ENCODE measurements at regions not wholly inside any gene's neighbourhood (a gene's known extent, or its start where the extent isn't known, plus 50 kb on each side); places are given as distances from the start of the nearest gene placed in this dataset.

GRCh38 chr6:15957655-15958169 lies 171.2 kb upstream of the MYLIP start:
- Mint-ChIP-seq H3K4me3 (ENCODE audit: unreplicated experiment) (no peak overlapping the region), H3K27ac (ENCODE audit: low read depth, unreplicated experiment) (no peak overlapping the region), H3K27me3 (ENCODE audit: insufficient read depth, unreplicated experiment) (no peaks in the 10 kb centered on the region), H3K36me3 (ENCODE audit: insufficient read depth, unreplicated experiment) (no peaks in the 10 kb centered on the region), H3K9me3 (ENCODE audit: unreplicated experiment) (peaks cover 8% of the 10 kb centered on the region), H3K4me1 (ENCODE audit: insufficient read depth, unreplicated experiment) (peaks cover 26% of the 10 kb centered on the region)
- ChIA-PET POLR2A (interaction anchor here (0.7 kb wide), 1 partner anchor 23 kb away, joined by 3 read pairs; no protein-coding TSS in a partner anchor), CTCF (interaction anchor here (0.7 kb wide), 1 partner anchor 220 kb away, joined by 5 read pairs; no protein-coding TSS in a partner anchor)
- DNase-seq (ENCODE audit: unreplicated experiment) = no peak
- intact Hi-C loops (cut with micrococcal nuclease) = no loop called here
- BruUV-seq (replicated peaks) = no TSS peak
- no peak for TF ChIP-seq CTCF (IDR thresholded peaks at IDR 0.05; ENCODE audit: unreplicated experiment)

DNA sequence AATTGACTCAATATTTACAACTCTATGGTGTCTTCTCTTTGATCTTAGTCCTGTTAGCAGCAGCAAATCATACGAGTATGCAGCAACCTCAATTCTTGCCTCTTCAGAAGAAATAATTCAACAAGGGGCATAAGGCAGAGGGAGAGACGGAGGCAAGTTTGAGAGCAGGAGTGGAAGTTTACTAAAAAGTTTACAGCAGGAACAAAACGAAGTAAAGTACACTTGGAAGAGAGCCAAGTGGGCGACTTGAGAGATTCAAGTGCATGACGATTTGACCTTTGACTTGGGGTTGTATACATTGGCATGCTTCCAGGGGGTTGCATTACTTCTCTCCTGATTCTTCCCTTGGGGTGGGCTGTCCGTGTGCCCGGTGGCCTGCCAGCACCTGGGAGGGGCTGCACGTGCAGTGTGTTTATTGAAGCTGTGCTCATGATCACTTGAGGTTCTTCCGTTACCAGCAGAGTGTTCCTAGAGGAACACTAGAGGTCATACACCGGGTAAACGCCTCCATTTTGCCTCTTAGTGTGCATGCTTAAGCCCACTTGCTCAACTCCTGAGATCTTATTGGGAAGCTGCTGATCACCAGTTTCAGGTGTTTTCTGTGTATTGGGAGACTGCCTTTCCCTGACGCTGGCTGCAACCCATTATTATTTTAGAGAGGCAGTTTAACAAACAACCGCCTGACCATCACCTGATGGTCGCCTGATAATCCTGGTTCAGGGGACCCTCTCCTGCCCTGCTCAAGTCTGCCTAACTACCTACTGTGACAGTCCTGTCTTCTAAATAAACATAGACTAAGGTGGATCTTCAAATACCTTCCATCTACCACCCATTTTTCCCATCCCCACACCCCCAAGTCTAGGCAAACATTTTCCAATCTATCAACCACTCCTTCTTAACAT lies 172.4 kb upstream of the MYLIP start:
- peaks cover 13% of the 10 kb centered on the region for H3K4me1 Mint-ChIP-seq (ENCODE audit: insufficient read depth, unreplicated experiment)
- peaks cover 8% of the 10 kb centered on the region for H3K9me3 Mint-ChIP-seq (ENCODE audit: unreplicated experiment)
- no peak overlapping the region for H3K27ac Mint-ChIP-seq (ENCODE audit: low read depth, unreplicated experiment)
- ChIA-PET POLR2A (interaction anchor here (0.6 kb wide), 1 partner anchor 709 kb away, joined by 3 read pairs; no protein-coding TSS in a partner anchor), CTCF (interaction anchor here (0.6 kb wide), 1 partner anchor 8 kb away, joined by 3 read pairs; no protein-coding TSS in a partner anchor)
- BruUV-seq (replicated peaks) = no TSS peak
- no peak overlapping the region for H3K4me3 Mint-ChIP-seq (ENCODE audit: unreplicated experiment)
- TF ChIP-seq CTCF (IDR thresholded peaks at IDR 0.05; ENCODE audit: unreplicated experiment) = no peak
- H3K36me3 Mint-ChIP-seq (ENCODE audit: insufficient read depth, unreplicated experiment) = no peaks in the 10 kb centered on the region
- DNase-seq (ENCODE audit: unreplicated experiment) = peak; percentile 32
- intact Hi-C loops (cut with micrococcal nuclease) = no loop called here
- H3K27me3 Mint-ChIP-seq (ENCODE audit: insufficient read depth, unreplicated experiment) = no peaks in the 10 kb centered on the region

GRCh38 chr6:15955484-15955883 lies 173.4 kb upstream of the MYLIP start:
- Mint-ChIP-seq H3K4me1 (ENCODE audit: insufficient read depth, unreplicated experiment) (peaks cover 12% of the 10 kb centered on the region), H3K4me3 (ENCODE audit: unreplicated experiment) (no peak overlapping the region), H3K27me3 (ENCODE audit: insufficient read depth, unreplicated experiment) (no peaks in the 10 kb centered on the region), H3K36me3 (ENCODE audit: insufficient read depth, unreplicated experiment) (no peaks in the 10 kb centered on the region), H3K27ac (ENCODE audit: low read depth, unreplicated experiment) (no peak overlapping the region), H3K9me3 (ENCODE audit: unreplicated experiment) (peaks cover under 1% of the 10 kb centered on the region)
- POLR2A ChIA-PET = interaction anchor here (0.6 to 1.2 kb wide), 2 partner anchors 10 to 708 kb away, joined by 3 read pairs; no protein-coding TSS in a partner anchor
- CTCF ChIA-PET = no interaction called here
- no TSS peak for BruUV-seq (replicated peaks)
- no peak for TF ChIP-seq CTCF (IDR thresholded peaks at IDR 0.05; ENCODE audit: unreplicated experiment)
- intact Hi-C loops (cut with micrococcal nuclease) = no loop called here
- DNase-seq (ENCODE audit: unreplicated experiment) = no peak

DNA sequence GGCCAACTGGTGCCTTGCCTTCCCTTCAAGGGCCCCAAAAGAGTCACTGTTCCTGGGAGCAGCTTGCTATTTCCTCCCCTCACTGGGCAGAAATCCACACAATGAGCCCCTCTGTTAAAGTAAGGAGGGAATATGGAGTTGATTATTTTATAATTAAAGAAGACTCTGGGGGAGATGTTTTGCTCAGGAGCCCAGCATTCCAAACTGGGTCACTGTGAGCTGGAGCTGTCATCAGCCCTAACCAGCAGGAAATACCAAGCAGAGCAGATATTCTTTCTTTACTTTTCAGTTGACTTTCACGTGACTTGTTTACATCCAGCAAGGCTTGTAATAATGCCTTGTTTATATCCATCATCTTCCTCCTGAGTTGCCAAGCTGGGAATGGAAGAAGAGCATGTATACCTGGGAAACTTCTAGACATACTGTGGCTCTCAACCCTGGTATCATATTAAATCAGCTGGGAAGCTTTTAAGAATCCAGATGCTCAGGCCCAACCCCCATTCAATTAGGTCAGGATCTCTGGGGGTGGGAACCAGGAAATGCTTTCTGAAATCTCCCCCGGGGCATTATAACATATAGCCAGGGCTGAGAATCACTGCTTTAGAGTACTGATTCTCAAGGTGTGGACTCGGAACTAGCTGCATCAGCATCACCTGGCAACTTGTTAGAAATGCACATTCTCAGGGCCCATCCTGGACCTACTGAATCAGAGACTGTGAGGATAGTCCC lies 175.6 kb upstream of the MYLIP start:
- Mint-ChIP-seq H3K4me1 (ENCODE audit: insufficient read depth, unreplicated experiment) (peaks cover 12% of the 10 kb centered on the region), H3K27me3 (ENCODE audit: insufficient read depth, unreplicated experiment) (no peaks in the 10 kb centered on the region), H3K27ac (ENCODE audit: low read depth, unreplicated experiment) (no peak overlapping the region), H3K4me3 (ENCODE audit: unreplicated experiment) (no peak overlapping the region), H3K9me3 (ENCODE audit: unreplicated experiment) (no peaks in the 10 kb centered on the region), H3K36me3 (ENCODE audit: insufficient read depth, unreplicated experiment) (no peaks in the 10 kb centered on the region)
- CTCF ChIA-PET = interaction anchor here (0.6 to 1.1 kb wide), 3 partner anchors 60 to 234 kb away, joined by 3 to 4 read pairs (median 3); partner anchors contain the start of gene MYLIP
- BruUV-seq (replicated peaks) = no TSS peak
- intact Hi-C loops (cut with micrococcal nuclease) = no loop called here
- no peak for DNase-seq (ENCODE audit: unreplicated experiment)
- POLR2A ChIA-PET = no interaction called here
- TF ChIP-seq CTCF (IDR thresholded peaks at IDR 0.05; ENCODE audit: unreplicated experiment) = no peak

All from MCF 10A (cell line).